Activated T-cell treated with anti-CD3 and anti-CD28 coated beads, Interleukin-2, amount 50 U/mL, for 4 hours (primary cell): ENCODE measurements at regions not wholly inside any gene's neighbourhood (a gene's known extent, or its start where the extent isn't known, plus 50 kb on each side); places are given as distances from the start of the nearest gene placed in this dataset.

Experiments used
- ATAC-seq, 2 donors: fragments of 200-7000 bp; cut with Tn5 transposase; one replicate each; pipeline ENCODE4 v1.10.0; 2021
- DNase-seq: peaks from one replicate; pipeline ENCODE4 v3.0.0-alpha.2; 2020
- H3K27me3 Mint-ChIP-seq: one replicate; pipeline ENCODE4 v1.8.0; 2021; ENCODE audit warnings: low read depth, mixed read lengths
- H3K36me3 Mint-ChIP-seq: one replicate; pipeline ENCODE4 v1.8.0; 2022; ENCODE audit warnings: mixed read lengths; ENCODE audit not compliant: insufficient read depth
- H3K4me1 Mint-ChIP-seq: one replicate; pipeline ENCODE4 v1.8.0; 2021; ENCODE audit warnings: low read depth, mixed read lengths
- H3K4me3 Mint-ChIP-seq: one replicate; pipeline ENCODE4 v1.8.0; 2021; ENCODE audit warnings: mild to moderate bottlenecking, moderate library complexity, mixed read lengths
- H3K9me3 Mint-ChIP-seq: one replicate; pipeline ENCODE4 v1.8.0; 2021; ENCODE audit warnings: mixed read lengths

GRCh38 chr20:53750827-53751619 is 157.4 kb upstream of the ZNF217 start:
- no peaks in the 10 kb centered on the region for H3K36me3 Mint-ChIP-seq
- DNase-seq (no peak), ATAC-seq (peak; percentile 67 to 68)
- H3K9me3 Mint-ChIP-seq, result no peaks in the 10 kb centered on the region
- H3K4me3 Mint-ChIP-seq, result peak overlapping the region; percentile 34
- H3K27me3 Mint-ChIP-seq, result no peaks in the 10 kb centered on the region
- peaks cover 68% of the 10 kb centered on the region for H3K4me1 Mint-ChIP-seq

GRCh38 chr20:53749499-53749898 is 155.9 kb upstream of the ZNF217 start:
- no peaks in the 10 kb centered on the region for H3K9me3 Mint-ChIP-seq
- H3K4me3 Mint-ChIP-seq, result no peak overlapping the region
- no peaks in the 10 kb centered on the region for H3K36me3 Mint-ChIP-seq
- H3K4me1 Mint-ChIP-seq, result peaks cover 54% of the 10 kb centered on the region
- H3K27me3 Mint-ChIP-seq, result no peaks in the 10 kb centered on the region
- DNase-seq (no peak), ATAC-seq (no peak)

GRCh38 chr20:53748821-53749421 is 155.3 kb upstream of the ZNF217 start:
- Mint-ChIP-seq H3K4me3 (no peak overlapping the region), H3K4me1 (peaks cover 48% of the 10 kb centered on the region), H3K27me3 (no peaks in the 10 kb centered on the region), H3K9me3 (no peaks in the 10 kb centered on the region), H3K36me3 (no peaks in the 10 kb centered on the region)
- DNase-seq (no peak), ATAC-seq (peak in 1 of 2 donors; percentile 39)

- Mint-ChIP-seq H3K9me3 (no peaks in the 10 kb centered on the region), H3K4me1 (peaks cover 40% of the 10 kb centered on the region), H3K27me3 (no peaks in the 10 kb centered on the region), H3K4me3 (no peak overlapping the region), H3K36me3 (no peaks in the 10 kb centered on the region)
- no peak for DNase-seq
- no peak for ATAC-seq
These were observed 154.5 kb upstream of the ZNF217 start for GRCh38 chr20:53748176-53748575.

GRCh38 chr20:53743607-53744260 is 150.1 kb upstream of the ZNF217 start:
- Mint-ChIP-seq H3K36me3 (no peaks in the 10 kb centered on the region), H3K27me3 (no peaks in the 10 kb centered on the region), H3K4me3 (no peak overlapping the region), H3K9me3 (no peaks in the 10 kb centered on the region), H3K4me1 (peaks cover 27% of the 10 kb centered on the region)
- no peak for DNase-seq
- no peak for ATAC-seq

GRCh38 chr20:53742685-53743081 is 149.0 kb upstream of the ZNF217 start:
- H3K9me3 Mint-ChIP-seq, result no peaks in the 10 kb centered on the region
- peaks cover 27% of the 10 kb centered on the region for H3K4me1 Mint-ChIP-seq
- DNase-seq (no peak), ATAC-seq (no peak)
- no peaks in the 10 kb centered on the region for H3K36me3 Mint-ChIP-seq
- no peak overlapping the region for H3K4me3 Mint-ChIP-seq
- H3K27me3 Mint-ChIP-seq, result no peaks in the 10 kb centered on the region

- Mint-ChIP-seq H3K9me3 (no peaks in the 10 kb centered on the region), H3K36me3 (no peaks in the 10 kb centered on the region), H3K4me3 (no peak overlapping the region), H3K4me1 (peaks cover 37% of the 10 kb centered on the region), H3K27me3 (no peaks in the 10 kb centered on the region)
- DNase-seq (no peak), ATAC-seq (no peak)
These were observed 148.0 kb upstream of the ZNF217 start for GRCh38 chr20:53741726-53742028.

- DNase-seq (no peak), ATAC-seq (peak; percentile 82 to 85)
- peak overlapping the region; percentile 75 for H3K4me3 Mint-ChIP-seq
- no peaks in the 10 kb centered on the region for H3K36me3 Mint-ChIP-seq
- no peaks in the 10 kb centered on the region for H3K9me3 Mint-ChIP-seq
- peaks cover 46% of the 10 kb centered on the region for H3K4me1 Mint-ChIP-seq
- H3K27me3 Mint-ChIP-seq, result no peaks in the 10 kb centered on the region
These were observed 146.5 kb upstream of the ZNF217 start for GRCh38 chr20:53739799-53740785.

- DNase-seq (no peak), ATAC-seq (no peak)
- Mint-ChIP-seq H3K27me3 (no peaks in the 10 kb centered on the region), H3K9me3 (no peaks in the 10 kb centered on the region), H3K4me3 (no peak overlapping the region), H3K4me1 (peaks cover 46% of the 10 kb centered on the region), H3K36me3 (no peaks in the 10 kb centered on the region)
These were observed 145.5 kb upstream of the ZNF217 start for GRCh38 chr20:53738945-53739798.

- Mint-ChIP-seq H3K4me3 (no peak overlapping the region), H3K9me3 (no peaks in the 10 kb centered on the region), H3K36me3 (no peaks in the 10 kb centered on the region), H3K27me3 (no peaks in the 10 kb centered on the region), H3K4me1 (peaks cover 46% of the 10 kb centered on the region)
- ATAC-seq (no peak), DNase-seq (no peak)
These were observed 144.7 kb upstream of the ZNF217 start for GRCh38 chr20:53738039-53738944.

- no peaks in the 10 kb centered on the region for H3K9me3 Mint-ChIP-seq
- peak overlapping the region; percentile 46 for H3K4me3 Mint-ChIP-seq
- no peaks in the 10 kb centered on the region for H3K27me3 Mint-ChIP-seq
- H3K36me3 Mint-ChIP-seq, result no peaks in the 10 kb centered on the region
- no peak for DNase-seq
- ATAC-seq, result no peak
- H3K4me1 Mint-ChIP-seq, result peaks cover 46% of the 10 kb centered on the region
These were observed 143.9 kb upstream of the ZNF217 start for GRCh38 chr20:53737396-53738038.

GRCh38 chr20:53736757-53737395 is 143.2 kb upstream of the ZNF217 start:
- H3K4me1 Mint-ChIP-seq, result peaks cover 46% of the 10 kb centered on the region

More at GRCh38 chr20:53736757-53737395, 143.2 kb upstream of the ZNF217 start:
- ATAC-seq (peak in 1 of 2 donors; percentile 42), DNase-seq (no peak)
- Mint-ChIP-seq H3K36me3 (no peaks in the 10 kb centered on the region), H3K27me3 (no peaks in the 10 kb centered on the region), H3K4me3 (peak overlapping the region; percentile 46), H3K9me3 (no peaks in the 10 kb centered on the region)
